ENCODE measurements at regions not wholly inside any gene's neighbourhood (a gene's known extent, or its start where the extent isn't known, plus 50 kb on each side); places are given as distances from the start of the nearest gene placed in this dataset.

DNA sequence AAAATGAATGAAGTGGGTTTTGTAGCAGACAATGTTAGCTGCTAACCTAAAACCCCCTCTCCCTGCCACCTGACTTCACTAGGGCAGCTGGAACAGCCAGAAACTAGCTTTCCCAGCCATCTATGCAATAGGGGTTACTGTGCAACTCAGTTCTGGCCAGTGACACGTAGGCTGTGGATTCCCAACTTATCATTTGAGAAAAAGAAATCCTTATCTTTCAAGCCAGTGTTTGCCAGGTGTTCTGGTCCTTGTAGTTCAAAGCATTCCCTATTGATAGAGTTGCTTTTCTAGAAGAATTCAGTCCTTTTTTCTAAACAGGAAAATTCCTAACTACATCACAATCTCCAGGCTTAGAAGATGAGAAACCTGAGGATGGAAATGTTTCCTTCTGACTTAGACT, 144.5 kb upstream of the ELAC2 start:
- H3K4me3 ChIP-seq (ENCODE audit: low read depth, low read length) = no peak overlapping the region
- DNase-seq (ENCODE audit: low read depth) = no peak
- H3K27me3 ChIP-seq (ENCODE audit: control insufficient read depth, insufficient read depth, low read length) = no peaks in the 10 kb centered on the region
- ChIA-PET POLR2A (no interaction called here), CTCF (no interaction called here)
- no peaks in the 10 kb centered on the region for H3K36me3 ChIP-seq (ENCODE audit: control insufficient read depth, insufficient read depth, low read length)
- TF ChIP-seq CTCF (IDR thresholded peaks at IDR 0.05; ENCODE audit: insufficient read depth, low read depth, low read length) = no peak

- ChIA-PET CTCF (no interaction called here), POLR2A (no interaction called here)
- DNase-seq (ENCODE audit: low read depth) = no peak
- H3K4me3 ChIP-seq (ENCODE audit: low read depth, low read length) = no peak overlapping the region
- no peaks in the 10 kb centered on the region for H3K27me3 ChIP-seq (ENCODE audit: control insufficient read depth, insufficient read depth, low read length)
- TF ChIP-seq CTCF (IDR thresholded peaks at IDR 0.05; ENCODE audit: insufficient read depth, low read depth, low read length) = no peak
- H3K36me3 ChIP-seq (ENCODE audit: control insufficient read depth, insufficient read depth, low read length) = no peaks in the 10 kb centered on the region
Observed at GRCh38 chr17:13160790-13161189, 143.0 kb upstream of the ELAC2 start.

DNA sequence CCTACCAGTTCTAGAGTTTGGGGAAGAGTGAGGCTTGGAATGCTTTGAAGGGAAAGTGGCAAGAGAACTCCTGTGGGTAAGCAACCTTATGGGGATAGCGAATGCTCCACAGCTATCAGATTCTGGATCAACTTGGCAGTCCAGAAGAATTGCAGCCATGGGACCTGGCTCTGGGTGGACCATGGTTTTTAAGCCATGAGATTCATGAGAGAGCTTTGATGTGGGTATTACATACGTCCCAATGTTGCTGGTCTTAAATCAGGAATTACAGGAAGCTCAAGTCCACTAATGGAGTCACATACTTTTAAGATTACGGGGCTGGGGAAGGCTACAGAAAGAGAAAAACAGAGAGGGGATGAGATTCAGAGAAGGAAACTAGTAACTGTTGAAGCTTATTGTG, 142.5 kb upstream of the ELAC2 start:
- Histone ChIP-seq H3K36me3 (ENCODE audit: control insufficient read depth, insufficient read depth, low read length) (no peaks in the 10 kb centered on the region), H3K4me3 (ENCODE audit: low read depth, low read length) (no peak overlapping the region), H3K27me3 (ENCODE audit: control insufficient read depth, insufficient read depth, low read length) (no peaks in the 10 kb centered on the region)
- POLR2A ChIA-PET = no interaction called here
- TF ChIP-seq CTCF (IDR thresholded peaks at IDR 0.05; ENCODE audit: insufficient read depth, low read depth, low read length) = no peak
- CTCF ChIA-PET = no interaction called here
- DNase-seq (ENCODE audit: low read depth) = no peak

DNA sequence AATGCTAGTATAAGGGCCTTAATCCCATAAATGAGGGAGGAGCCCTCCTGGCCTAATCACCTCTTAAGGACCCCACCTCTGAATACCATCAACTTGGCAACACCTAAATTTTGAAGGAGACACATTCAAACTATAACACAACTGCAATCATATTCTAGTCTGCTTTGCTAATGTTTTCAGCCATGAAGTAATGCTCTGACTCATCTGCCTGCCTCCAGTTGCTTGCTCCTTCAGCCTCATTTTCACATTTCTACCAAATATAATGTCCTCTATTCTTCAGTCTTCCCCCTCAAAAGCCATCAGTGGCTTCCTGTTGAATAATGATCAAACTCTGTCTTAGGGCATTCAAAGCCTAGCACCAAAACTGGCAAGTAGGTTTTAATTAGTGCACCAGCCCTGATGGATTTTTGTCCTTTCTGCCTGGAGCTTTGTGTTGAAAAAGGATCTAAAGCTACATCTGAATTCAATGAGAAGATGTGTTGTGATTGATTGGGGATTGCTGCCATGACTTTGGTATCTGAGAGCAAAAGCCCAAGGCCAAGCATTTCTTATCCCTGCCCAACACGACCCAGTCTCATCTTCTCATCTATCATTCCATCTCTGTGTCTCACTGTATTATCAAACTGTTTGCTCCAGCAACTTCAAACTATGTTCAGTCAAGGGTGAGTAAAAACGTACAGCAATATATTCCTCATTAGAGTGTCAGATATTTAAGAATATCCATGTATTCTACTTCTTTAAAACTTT, 140.8 kb upstream of the ELAC2 start:
- no peak for TF ChIP-seq CTCF (IDR thresholded peaks at IDR 0.05; ENCODE audit: insufficient read depth, low read depth, low read length)
- Histone ChIP-seq H3K27me3 (ENCODE audit: control insufficient read depth, insufficient read depth, low read length) (no peaks in the 10 kb centered on the region), H3K4me3 (ENCODE audit: low read depth, low read length) (no peak overlapping the region), H3K36me3 (ENCODE audit: control insufficient read depth, insufficient read depth, low read length) (no peaks in the 10 kb centered on the region)
- ChIA-PET CTCF (no interaction called here), POLR2A (no interaction called here)
- DNase-seq (ENCODE audit: low read depth) = no peak

DNA sequence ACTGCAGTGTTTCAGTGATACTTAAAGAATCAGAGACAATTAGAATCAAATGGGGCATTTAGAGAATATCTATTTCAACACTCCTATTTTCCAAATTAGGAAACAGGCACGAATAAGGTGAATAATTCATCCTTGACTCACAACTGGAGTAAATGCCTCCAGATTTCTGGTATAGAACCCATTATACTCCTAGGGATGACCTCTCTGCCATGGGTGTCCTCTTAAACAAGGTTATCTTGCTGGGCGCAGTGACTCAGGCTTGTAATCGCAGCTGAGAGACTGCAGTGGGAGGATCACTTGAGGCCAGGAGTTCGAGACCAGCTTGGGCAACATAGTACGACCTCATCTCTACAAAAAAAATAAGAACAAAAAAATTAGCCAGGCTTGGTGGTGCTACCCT, 139.8 kb upstream of the ELAC2 start:
- CTCF ChIA-PET = no interaction called here
- Histone ChIP-seq H3K27me3 (ENCODE audit: control insufficient read depth, insufficient read depth, low read length) (no peaks in the 10 kb centered on the region), H3K4me3 (ENCODE audit: low read depth, low read length) (no peak overlapping the region), H3K36me3 (ENCODE audit: control insufficient read depth, insufficient read depth, low read length) (no peaks in the 10 kb centered on the region)
- POLR2A ChIA-PET = no interaction called here
- no peak for TF ChIP-seq CTCF (IDR thresholded peaks at IDR 0.05; ENCODE audit: insufficient read depth, low read depth, low read length)
- DNase-seq (ENCODE audit: low read depth) = no peak
